OCI-LY3 (cell line): ENCODE measurements at regions not wholly inside any gene's neighbourhood (a gene's known extent, or its start where the extent isn't known, plus 50 kb on each side); places are given as distances from the start of the nearest gene placed in this dataset.
A peak's percentile ranks its signal among the peaks of the same experiment; 100 is the strongest.

Experiments used
- H2AFZ ChIP-seq: fragments of 200-600, 300-600 bp; shearing (Covaris generic); 2 replicates; pipeline ENCODE4 v1.6.0; 2014; ENCODE audit warnings: antibody characterized with exemption, low read depth, low read length
- H3K27ac ChIP-seq: fragments of 200-600, 300-600 bp; sonication (generic); 2 replicates; pipeline ENCODE4 v1.5.1; 2014; ENCODE audit warnings: mild to moderate bottlenecking, low read length, moderate library complexity, mixed read lengths
- H3K27me3 ChIP-seq: fragments of 200-600, 300-600 bp; sonication (generic); 2 replicates; pipeline ENCODE4 v1.6.1; 2014; ENCODE audit warnings: low read depth, low read length, mixed read lengths
- H3K36me3 ChIP-seq: fragments of 200-600, 300-600 bp; sonication (generic); replicated peaks from 2 replicates; pipeline ENCODE3; 2014; ENCODE audit warnings: low read depth, low read length, mixed read lengths
- H3K4me1 ChIP-seq: fragments of 300-600, 200-600 bp; sonication (generic); 2 replicates; pipeline ENCODE4 v1.6.1; 2014; ENCODE audit warnings: low read length, mixed read lengths
- H3K4me2 ChIP-seq: fragments of 200-600, 300-600 bp; sonication (generic); 2 replicates; pipeline ENCODE4 v1.6.1; 2014; ENCODE audit warnings: low read length, mixed read lengths
- H3K4me3 ChIP-seq: fragments of 300-600, 200-600 bp; sonication (generic); 2 replicates; pipeline ENCODE4 v1.5.1; 2014; ENCODE audit warnings: antibody characterized with exemption, mild to moderate bottlenecking, low read length, moderate library complexity
- H3K79me2 ChIP-seq: fragments of 300-600, 200-600 bp; shearing (Covaris generic); 2 replicates; pipeline ENCODE4 v1.6.1; 2014; ENCODE audit warnings: mild to moderate bottlenecking, low read length, mixed read lengths
- H3K9ac ChIP-seq: fragments of 300-600, 200-600 bp; shearing (Covaris generic); 2 replicates; pipeline ENCODE4 v1.6.0; 2014; ENCODE audit warnings: mild to moderate bottlenecking, low read length, moderate library complexity
- H3K9me3 ChIP-seq: fragments of 200-600, 300-600 bp; shearing (Covaris generic); 2 replicates; pipeline ENCODE4 v1.6.1; 2014; ENCODE audit warnings: low read length, mixed read lengths; ENCODE audit not compliant: insufficient read depth
- H4K20me1 ChIP-seq: fragments of 200-600, 300-600 bp; sonication (generic); 2 replicates; pipeline ENCODE4 v1.6.1; 2016; ENCODE audit warnings: low read length, mixed read lengths; ENCODE audit not compliant: insufficient read depth
- EZH2phosphoT487 ChIP-seq: fragments of 200-600 bp; shearing (Covaris generic); IDR thresholded peaks from 2 replicates; pipeline ENCODE4 v1.6.1; 2018; ENCODE audit warnings: antibody characterized with exemption, mixed run types, low read depth
- TF ChIP-seq, protein P1 (sequence below): fragments of 200-600, 300-600 bp; sonication (generic); IDR thresholded peaks from 2 replicates; pipeline ENCODE4 v1.5.1; 2014; ENCODE audit warnings: antibody characterized with exemption, low read length, low read depth

DNA sequence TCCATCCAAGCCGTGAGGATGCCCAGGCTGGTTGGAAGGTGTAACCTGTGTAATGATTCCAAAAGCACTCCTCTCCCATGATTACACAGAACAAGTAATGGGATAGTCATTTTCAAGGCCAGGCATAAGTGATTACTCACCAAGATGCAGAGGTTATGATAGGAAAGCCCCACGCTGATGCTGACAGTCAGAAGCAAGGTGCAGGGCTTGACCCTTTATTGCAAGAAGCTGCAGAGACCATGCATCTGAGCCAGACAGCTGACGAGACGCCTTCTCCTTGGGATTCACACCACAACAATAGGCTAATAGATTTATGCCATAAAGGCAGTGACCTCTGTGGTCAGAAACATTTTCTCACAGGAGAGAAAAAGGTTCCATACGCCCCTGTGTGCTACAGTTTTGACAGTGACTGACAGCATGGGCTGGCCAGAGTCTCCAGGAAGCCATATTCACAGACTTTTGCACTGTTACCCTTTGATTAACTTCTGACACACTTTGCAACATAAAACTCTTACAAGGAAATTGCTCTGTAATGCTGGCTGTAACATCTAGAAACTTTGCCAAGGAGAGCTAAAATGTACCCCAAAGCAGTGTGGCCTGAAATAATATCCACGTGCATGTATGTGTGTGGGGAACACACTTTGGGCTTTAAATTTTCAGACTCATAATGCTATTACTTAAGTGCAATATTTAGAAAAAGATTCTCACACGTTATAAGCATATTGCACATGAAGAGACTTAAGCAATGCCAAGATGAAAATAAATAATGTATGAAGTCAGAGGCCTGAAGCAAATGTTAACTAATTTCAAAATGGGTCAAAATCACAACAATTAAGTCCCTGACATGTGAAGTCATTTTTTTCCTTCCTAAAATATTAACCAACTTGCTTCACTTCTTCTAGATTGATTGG lies 1079.0 kb upstream of the TENM4 start:
- no peaks in the 10 kb centered on the region for H4K20me1 ChIP-seq
- no peak overlapping the region for H2AFZ ChIP-seq
- H3K9me3 ChIP-seq, result no peaks in the 10 kb centered on the region
- H3K79me2 ChIP-seq, result no peaks in the 10 kb centered on the region
- H3K4me1 ChIP-seq, result peaks cover 65% of the 10 kb centered on the region
- no peaks in the 10 kb centered on the region for H3K27me3 ChIP-seq
- H3K9ac ChIP-seq, result no peak overlapping the region
- H3K36me3 ChIP-seq, result no peaks in the 10 kb centered on the region
- H3K4me2 ChIP-seq, result no peak overlapping the region
- no peak overlapping the region for H3K27ac ChIP-seq
- TF ChIP-seq EZH2phosphoT487, result no peak
- TF ChIP-seq, protein P1, sequence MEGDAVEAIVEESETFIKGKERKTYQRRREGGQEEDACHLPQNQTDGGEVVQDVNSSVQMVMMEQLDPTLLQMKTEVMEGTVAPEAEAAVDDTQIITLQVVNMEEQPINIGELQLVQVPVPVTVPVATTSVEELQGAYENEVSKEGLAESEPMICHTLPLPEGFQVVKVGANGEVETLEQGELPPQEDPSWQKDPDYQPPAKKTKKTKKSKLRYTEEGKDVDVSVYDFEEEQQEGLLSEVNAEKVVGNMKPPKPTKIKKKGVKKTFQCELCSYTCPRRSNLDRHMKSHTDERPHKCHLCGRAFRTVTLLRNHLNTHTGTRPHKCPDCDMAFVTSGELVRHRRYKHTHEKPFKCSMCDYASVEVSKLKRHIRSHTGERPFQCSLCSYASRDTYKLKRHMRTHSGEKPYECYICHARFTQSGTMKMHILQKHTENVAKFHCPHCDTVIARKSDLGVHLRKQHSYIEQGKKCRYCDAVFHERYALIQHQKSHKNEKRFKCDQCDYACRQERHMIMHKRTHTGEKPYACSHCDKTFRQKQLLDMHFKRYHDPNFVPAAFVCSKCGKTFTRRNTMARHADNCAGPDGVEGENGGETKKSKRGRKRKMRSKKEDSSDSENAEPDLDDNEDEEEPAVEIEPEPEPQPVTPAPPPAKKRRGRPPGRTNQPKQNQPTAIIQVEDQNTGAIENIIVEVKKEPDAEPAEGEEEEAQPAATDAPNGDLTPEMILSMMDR, result no peak
- no peak overlapping the region for H3K4me3 ChIP-seq

DNA sequence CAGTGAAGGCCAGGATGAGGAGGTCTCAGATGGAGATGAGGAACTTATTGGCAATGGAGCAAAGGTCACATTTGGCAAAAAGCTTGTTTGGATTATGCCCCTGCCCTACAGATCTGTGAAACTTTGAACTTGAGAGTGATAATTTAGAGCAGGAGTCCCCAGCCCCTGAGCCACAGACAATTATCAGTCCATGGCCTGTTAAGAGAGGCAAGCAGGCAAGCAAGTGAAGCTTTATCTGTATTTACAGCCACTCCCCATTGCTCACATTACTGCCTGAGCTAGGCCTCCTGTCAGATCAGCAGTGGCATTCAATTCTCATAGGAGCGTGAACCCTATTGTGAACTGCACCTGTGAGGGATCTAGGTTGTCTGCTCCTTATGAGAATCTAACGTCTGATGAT lies 1076.9 kb upstream of the TENM4 start:
- H3K9me3 ChIP-seq, result no peaks in the 10 kb centered on the region
- no peaks in the 10 kb centered on the region for H3K27me3 ChIP-seq
- H3K4me3 ChIP-seq, result no peak overlapping the region
- TF ChIP-seq, protein P1, result no peak
- TF ChIP-seq EZH2phosphoT487, result no peak
- no peak overlapping the region for H3K4me2 ChIP-seq
- no peaks in the 10 kb centered on the region for H4K20me1 ChIP-seq
- peaks cover 66% of the 10 kb centered on the region for H3K4me1 ChIP-seq
- no peak overlapping the region for H3K27ac ChIP-seq
- no peak overlapping the region for H3K9ac ChIP-seq
- H3K36me3 ChIP-seq, result no peaks in the 10 kb centered on the region
- H2AFZ ChIP-seq, result no peak overlapping the region
- no peaks in the 10 kb centered on the region for H3K79me2 ChIP-seq

DNA sequence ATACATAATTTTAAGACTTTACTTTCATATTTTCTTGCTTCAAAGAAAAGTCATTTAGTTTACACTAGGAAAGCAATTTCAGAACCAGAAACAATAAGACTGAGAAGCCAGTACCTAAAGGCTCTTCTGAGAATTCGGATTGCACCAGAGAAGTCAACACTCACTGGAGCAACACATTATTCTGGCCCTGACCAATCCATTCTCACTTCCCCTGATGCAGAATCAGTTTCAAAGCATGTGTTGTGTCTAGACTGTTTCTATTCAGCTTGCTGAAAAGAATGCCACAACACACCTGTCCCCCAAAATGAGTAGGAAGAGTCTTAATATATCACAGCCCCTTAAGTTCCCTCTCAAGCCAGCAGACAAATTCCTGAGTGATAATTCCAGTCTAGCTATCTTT lies 1074.3 kb upstream of the TENM4 start:
- Histone ChIP-seq H3K4me3 (peak overlapping the region; percentile 56), H3K9ac (peak overlapping the region; percentile 42), H3K4me2 (peak overlapping the region; percentile 73), H2AFZ (no peak overlapping the region), H3K9me3 (no peaks in the 10 kb centered on the region), H3K27ac (peak overlapping the region; percentile 79), H4K20me1 (no peaks in the 10 kb centered on the region), H3K36me3 (no peaks in the 10 kb centered on the region), H3K79me2 (no peaks in the 10 kb centered on the region), H3K4me1 (peaks cover 43% of the 10 kb centered on the region), H3K27me3 (no peaks in the 10 kb centered on the region)
- TF ChIP-seq, protein P1, result no peak
- no peak for TF ChIP-seq EZH2phosphoT487

DNA sequence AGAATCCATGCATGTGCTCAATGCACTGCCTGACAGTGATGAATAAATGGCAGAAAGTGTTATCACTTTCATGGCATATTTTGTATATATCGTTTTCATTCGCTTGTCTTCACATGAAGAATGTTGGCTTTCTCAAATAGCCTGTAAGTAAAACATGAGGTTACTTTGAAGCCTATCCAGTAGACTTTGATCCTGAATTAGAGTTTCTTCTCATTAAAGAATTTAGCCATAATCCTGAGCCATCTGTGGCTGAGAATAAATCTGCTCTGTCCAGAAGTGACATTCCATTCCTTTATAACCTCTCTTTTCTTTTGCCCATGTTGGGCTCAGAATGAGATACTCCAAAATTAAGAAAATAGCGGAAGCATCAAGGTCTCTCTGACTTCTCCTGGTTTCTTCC lies 1071.7 kb upstream of the TENM4 start:
- Histone ChIP-seq H3K36me3 (no peaks in the 10 kb centered on the region), H3K4me1 (peaks cover 30% of the 10 kb centered on the region), H3K9me3 (no peaks in the 10 kb centered on the region), H3K79me2 (no peaks in the 10 kb centered on the region), H3K9ac (no peak overlapping the region), H3K4me2 (no peak overlapping the region), H2AFZ (no peak overlapping the region), H4K20me1 (no peaks in the 10 kb centered on the region), H3K4me3 (no peak overlapping the region), H3K27ac (no peak overlapping the region), H3K27me3 (no peaks in the 10 kb centered on the region)
- no peak for TF ChIP-seq EZH2phosphoT487
- TF ChIP-seq, protein P1, result no peak
